ENCODE measurements at regions not wholly inside any gene's neighbourhood (a gene's known extent, or its start where the extent isn't known, plus 50 kb on each side); places are given as distances from the start of the nearest gene placed in this dataset.
"Not testable (repeated sequence)": the region's sequence is repeated elsewhere in the genome, so short reads cannot be mapped to it uniquely, and the experiment has no call there.

DNA sequence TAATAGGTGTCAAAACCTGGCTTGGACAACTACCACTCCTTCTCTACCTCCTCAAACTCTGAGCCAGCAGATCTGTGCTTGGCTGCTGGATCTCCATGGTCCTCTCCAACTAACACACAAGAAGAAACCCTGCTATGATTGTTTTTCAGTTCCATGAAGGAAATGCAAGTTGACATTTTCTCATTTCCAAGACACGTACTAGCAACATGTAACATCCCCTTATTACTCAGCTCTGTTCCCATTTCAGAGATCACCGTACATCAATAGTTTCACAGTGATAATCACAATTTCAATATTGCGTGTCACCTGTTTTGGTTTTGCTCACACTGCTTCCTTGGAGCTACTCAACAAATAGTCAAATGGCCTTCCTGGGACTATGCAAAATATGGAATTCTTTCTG is 544.6 kb upstream of the DEFB115 start:
- not testable (repeated sequence) for TF ChIP-seq CTCF, POLR2A, POLR2AphosphoS5 (IDR thresholded peaks at IDR 0.05)
